GM18505 (cell line): ENCODE measurements at regions not wholly inside any gene's neighbourhood (a gene's known extent, or its start where the extent isn't known, plus 50 kb on each side); places are given as distances from the start of the nearest gene placed in this dataset.

Experiments
- ATAC-seq: cut with Tn5 transposase; IDR thresholded peaks from one replicate; pipeline ENCODE4 v1.9.1; 2021; ENCODE audit not compliant: unreplicated experiment
- POLR2A ChIP-seq: IDR thresholded peaks from 4 replicates; pipeline ENCODE4 v1.6.1; 2011; ENCODE audit warnings: borderline replicate concordance; ENCODE audit not compliant: insufficient read depth, insufficient read length; ENCODE audit errors: extremely low read depth

- no peak for ATAC-seq
These were observed 1085.3 kb upstream of the CNTNAP5 start for GRCh38 chr2:122939796-122940195.

GRCh38 chr2:122949523-122949922 is 1075.6 kb upstream of the CNTNAP5 start:
- ATAC-seq: no peak
- TF ChIP-seq POLR2A: no peak

More at GRCh38 chr2:122939796-122940195, 1085.3 kb upstream of the CNTNAP5 start:
- TF ChIP-seq POLR2A: no peak

- no peak for TF ChIP-seq POLR2A
- ATAC-seq: no peak
These were observed 1069.3 kb upstream of the CNTNAP5 start for GRCh38 chr2:122955776-122956175.

GRCh38 chr2:122960759-122961641 is 1064.1 kb upstream of the CNTNAP5 start:
- ATAC-seq: no peak
- TF ChIP-seq POLR2A: no peak

GRCh38 chr2:122966461-122966860 is 1058.6 kb upstream of the CNTNAP5 start:
- TF ChIP-seq POLR2A: no peak
- ATAC-seq: no peak

DNA sequence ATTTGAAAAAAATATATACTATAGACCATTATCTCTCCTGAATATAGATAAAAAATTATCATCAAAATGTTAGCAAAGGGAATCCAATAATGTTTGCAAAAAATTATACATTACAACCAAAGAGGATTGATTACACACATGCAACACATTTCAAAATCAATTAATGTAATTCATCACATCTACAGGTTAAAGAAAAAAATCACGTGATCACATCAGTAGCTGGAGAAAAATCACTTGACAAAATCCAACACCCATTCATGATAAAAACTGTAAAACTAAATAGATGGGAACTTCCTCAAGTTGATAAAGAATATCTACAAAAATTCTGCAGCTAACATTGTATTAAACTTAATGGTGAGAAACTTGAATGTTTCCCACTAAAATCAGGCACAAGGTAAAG is 1047.5 kb upstream of the CNTNAP5 start:
- no peak for ATAC-seq
- TF ChIP-seq POLR2A: no peak

- no peak for TF ChIP-seq POLR2A
- ATAC-seq: no peak
These were observed 1044.4 kb upstream of the CNTNAP5 start for GRCh38 chr2:122980671-122981070.

DNA sequence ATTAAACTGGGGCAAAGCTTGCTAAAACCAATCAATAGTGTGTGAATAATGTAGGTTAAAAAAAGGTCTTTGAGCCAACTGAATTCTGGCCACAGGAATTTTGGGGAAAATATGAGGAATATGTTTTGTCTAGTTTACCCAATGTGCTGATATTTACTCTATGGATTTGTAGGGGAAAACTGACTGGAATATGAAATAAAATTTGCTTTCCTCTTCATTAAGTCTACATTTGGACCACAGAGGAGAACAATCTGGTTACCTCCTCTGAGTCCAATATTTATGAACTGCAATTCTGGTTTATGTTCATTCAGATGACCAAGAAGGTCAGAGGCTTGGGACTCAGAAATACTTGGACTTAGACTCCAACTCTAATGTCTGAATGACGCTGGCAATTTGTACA is 1042.2 kb upstream of the CNTNAP5 start:
- no peak for TF ChIP-seq POLR2A
- no peak for ATAC-seq

DNA sequence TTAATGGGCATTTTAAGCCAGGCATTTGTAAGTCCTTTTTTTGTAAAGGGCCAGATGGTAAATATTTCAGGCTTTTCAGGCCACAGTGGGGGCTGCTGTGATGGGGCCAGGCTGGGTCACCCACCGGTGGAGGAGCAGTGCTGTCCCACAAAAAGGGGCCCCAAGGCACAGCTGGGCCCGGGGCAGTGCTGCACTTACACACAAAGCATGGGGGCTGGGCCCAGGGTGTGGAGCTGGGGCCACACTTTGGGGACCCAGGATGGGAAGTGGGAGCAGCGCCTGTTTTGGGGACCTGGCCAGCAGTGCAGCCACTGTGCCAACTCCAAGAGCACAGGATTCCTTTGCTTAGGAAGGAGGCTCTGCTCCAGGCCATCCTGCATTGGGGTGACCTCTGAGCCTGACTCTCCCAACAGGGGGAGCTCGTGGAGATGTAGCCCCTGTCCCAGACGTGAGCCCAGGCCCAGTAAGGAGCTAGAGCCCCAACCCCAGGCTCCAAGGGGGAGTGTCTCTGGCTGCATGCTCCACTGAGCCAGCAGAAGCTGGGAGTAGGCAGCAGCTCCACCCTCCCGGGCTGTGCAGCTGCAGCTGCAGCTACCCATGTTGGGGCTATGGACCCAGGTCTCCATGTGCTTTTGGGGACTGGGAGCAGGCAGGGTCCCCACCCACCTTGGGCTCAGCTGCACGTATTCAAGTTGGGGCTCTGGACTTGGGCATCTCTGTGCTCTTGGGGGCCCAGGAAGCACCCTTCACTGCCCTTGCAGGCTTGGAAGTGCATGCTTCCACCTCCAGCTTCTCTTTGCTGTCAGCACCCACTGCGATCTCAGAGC is 1036.5 kb upstream of the CNTNAP5 start:
- ATAC-seq: no peak
- TF ChIP-seq POLR2A: no peak

- no peak for TF ChIP-seq POLR2A
- ATAC-seq: no peak
These were observed 1031.5 kb upstream of the CNTNAP5 start for GRCh38 chr2:122993592-122993991.

- no peak for ATAC-seq
- no peak for TF ChIP-seq POLR2A
These were observed 1025.8 kb upstream of the CNTNAP5 start for GRCh38 chr2:122999258-122999657.

GRCh38 chr2:122999821-123000220 is 1025.3 kb upstream of the CNTNAP5 start:
- no peak for TF ChIP-seq POLR2A
- ATAC-seq: no peak

- TF ChIP-seq POLR2A: no peak
- no peak for ATAC-seq
These were observed 1022.3 kb upstream of the CNTNAP5 start for GRCh38 chr2:123002660-123003248.
